Islet precursor cell (in vitro differentiated cells): ENCODE measurements at regions not wholly inside any gene's neighbourhood (a gene's known extent, or its start where the extent isn't known, plus 50 kb on each side); places are given as distances from the start of the nearest gene placed in this dataset.
"Not testable (repeated sequence)": the region's sequence is repeated elsewhere in the genome, so short reads cannot be mapped to it uniquely, and the experiment has no call there.

Source experiments
- DNase-seq: peaks from one replicate; pipeline ENCODE4 v3.0.0-alpha.2; 2018

DNA sequence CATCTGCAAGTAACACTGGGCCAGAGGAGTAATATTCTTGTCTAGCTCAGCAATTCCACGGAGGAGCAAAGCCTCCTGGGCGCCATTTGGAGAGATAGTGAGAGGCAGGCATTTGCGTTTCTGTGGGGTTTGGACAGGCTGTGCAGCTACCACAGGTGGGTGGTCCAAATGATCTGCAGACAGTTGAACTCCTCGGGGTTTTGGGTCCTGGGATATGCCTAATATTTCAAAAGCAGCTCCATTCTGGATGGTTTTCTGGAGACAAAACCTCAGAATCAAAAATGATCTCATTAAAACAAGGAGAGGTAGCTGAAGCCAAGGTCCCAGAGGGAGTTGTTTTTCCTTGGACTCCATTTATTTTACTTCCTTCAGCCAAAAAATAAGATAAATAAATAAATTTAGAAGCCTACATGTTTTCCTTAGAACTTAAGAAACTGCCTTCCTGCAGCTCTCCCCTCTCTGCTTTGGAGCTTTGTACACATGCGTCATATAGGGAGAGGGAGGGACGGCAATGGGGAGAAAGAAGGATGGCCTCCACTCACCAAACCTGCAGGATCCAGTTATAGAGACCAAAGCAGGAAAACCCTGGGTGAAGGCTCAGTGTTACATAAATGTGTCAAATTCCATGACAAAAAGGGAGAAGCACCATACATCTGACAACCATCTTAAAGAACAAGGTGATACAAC is 227.3 kb upstream of the DAAM1 start:
- DNase-seq: no peak

GRCh38 chr14:58963873-58964597 is 224.4 kb upstream of the DAAM1 start:
- DNase-seq: peak; percentile 61

GRCh38 chr14:58964598-58964928 is 223.9 kb upstream of the DAAM1 start:
- DNase-seq: no peak

DNA sequence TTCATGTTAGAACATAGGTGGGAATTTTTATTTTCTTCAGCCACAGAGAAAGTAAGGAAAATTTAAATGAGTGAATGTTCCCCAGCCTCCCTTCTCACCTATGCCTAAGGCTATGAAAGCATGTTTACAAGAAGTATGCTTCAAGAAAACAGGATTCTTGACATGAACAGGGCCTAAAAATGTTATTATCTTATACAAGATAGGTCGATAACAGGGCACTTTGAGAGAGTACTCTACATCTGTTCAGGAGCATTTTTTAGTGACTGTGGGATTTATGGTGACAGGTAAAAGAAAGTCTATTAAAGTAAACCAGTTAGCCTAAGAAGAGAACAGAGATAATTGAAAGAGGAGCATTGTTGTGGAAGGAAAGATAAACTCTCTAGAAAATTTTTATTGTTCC is 222.9 kb upstream of the DAAM1 start:
- DNase-seq: no peak

GRCh38 chr14:58966997-58967396 is 221.5 kb upstream of the DAAM1 start:
- DNase-seq: no peak

DNA sequence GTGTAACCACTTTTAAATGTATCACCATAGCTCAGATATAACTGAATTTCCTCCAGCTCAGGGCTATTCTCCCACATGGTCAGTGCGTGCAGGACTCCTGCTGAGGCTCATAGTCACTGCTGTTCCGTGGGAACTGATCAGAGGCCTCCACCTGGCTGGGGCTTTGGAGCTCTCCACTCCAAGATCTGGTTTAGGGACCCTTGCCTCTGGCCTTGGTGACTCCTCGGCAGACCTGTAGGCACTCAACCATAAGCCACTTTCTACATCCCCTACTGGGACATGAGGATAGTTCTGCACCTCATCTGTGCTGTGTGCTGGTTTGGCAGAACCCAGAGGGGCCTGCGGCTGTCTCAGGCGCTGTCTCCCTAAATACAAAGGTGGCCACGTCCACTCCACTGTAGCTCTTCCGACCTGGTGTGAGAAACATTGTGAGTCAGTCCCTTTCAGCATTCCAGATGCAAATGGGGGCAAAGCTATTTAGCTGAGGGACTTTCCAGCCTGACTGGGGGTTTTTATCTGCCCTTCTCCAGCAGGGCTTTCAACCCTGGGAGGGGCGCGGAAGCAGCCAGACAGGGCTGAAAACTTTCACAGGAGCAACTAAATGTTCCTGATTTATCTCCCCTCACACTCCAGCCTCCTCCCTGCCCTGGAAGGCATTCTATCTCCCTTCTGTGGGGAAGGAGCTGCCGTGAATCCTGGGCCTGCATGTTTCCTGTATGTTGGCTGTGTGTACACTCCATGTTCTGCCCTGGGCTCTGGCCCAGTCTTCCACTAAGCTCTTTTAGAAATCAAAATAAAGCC is 218.3 kb upstream of the DAAM1 start:
- peak; percentile 95 for DNase-seq

DNA sequence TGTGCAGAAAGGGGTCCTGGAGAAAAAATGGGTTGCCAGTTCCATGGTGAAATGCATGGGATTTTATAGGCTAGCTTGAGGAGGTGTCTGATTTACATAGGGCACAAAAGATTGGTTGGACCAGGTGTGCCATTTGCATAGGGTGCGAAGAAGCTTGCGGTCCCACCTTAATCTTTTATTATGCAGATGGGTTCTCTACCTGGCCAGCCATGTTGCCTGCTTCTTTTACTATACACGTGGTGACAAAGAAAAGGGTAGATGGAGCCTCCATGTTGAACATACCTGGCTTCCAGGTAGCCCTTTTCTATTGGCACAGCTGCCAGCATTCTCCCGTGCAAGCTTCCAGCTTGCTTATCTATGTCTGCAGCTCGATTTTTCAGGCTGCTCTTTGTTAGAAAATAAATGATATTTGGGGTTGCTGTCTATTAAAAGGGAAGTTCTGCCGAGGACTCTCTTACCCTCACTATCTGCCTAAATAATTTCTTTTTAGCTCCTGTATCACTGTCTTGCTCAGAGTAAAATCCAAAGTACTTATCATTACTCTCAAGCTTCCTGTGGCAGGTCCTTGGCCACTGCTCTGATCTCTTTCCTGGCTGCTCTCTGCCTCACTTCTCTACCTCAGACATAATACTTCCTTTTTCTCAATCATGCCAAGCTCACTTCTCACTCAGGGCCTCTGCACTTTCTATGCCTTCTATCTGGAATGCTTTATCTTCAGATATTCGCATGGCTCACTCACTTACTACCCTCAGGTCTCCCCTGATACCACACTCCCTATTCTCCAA is 216.0 kb upstream of the DAAM1 start:
- no peak for DNase-seq

DNA sequence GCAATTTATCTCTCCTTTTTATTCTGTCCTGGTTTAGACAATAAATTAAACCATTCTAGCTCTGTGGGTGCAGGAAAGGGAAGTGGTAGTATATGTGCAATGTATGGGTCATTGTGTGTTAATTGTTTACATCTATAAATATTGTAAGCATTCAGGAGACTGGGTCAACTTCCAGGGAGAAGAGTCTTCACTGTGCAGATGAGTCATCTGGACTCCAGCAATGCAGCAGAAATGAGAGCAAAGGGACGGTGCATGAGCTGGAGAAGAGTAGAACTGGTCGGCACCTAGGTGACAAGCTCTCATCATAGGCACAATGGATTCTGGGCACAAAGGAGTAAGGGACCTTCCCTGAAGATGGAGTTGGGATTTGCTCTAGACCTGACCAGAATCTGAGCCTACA is 211.1 kb upstream of the DAAM1 start:
- DNase-seq: no peak

DNA sequence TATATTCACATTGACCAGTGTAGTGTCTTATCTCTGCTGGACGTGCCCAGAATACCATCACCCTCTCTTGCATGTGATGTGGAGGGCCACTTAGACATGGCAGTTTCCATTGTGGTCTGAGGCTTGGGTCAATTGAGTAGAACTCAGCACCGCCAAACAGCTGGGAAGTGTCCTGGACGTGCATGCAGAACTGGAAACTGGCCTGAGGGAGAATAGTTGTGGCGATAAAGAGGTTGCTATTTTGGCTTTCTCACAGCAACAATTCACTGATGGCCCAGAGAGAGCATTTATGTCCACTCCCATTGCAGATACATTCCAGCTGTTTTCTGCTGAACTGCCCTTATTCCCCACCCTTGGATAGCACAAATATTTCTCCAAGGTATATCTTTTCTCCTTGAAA is 210.1 kb upstream of the DAAM1 start:
- peak; percentile 78 for DNase-seq

DNA sequence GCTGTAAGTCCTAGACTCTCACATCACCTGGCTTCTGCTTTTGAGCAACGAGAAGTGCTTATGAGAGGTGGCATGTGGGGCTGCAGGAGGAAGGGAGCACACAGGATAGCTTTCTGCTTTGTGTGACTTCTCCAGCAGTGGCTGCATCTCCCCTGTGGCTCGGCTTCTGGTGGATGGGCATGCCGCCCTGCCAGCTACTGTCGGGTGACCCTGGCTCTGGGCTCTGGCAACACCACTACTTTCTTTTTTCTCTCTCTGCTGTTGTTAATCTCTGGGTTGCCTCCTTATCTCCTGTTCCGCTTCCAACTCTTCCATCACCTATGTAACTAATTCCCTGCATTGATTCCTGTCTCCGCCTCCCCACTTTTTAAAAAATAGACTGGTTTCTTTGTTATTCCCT is 209.1 kb upstream of the DAAM1 start:
- DNase-seq: no peak

- DNase-seq: no peak
Observed at GRCh38 chr14:58981840-58982239, 206.6 kb upstream of the DAAM1 start.

- DNase-seq: no peak
Observed at GRCh38 chr14:58985786-58986185, 202.7 kb upstream of the DAAM1 start.

DNA sequence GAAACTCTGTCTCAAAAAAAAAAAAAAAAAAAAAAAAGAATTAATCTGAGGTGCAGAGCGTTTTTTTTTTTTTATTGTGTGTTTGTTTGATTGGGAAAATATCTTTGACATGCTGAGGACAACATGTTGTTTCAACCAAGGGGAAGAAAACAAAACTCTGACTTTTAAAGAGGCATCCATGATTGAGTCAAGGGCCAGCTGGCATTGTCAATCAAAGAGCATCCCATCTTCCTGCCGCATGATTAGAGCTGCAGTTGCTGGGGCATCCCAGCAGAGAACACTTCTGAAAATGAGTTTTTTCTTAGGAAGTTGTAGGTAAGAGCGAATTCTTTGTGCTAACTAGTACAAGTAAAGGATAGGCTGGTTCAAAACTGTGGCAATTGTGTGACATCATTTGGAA is 200.9 kb upstream of the DAAM1 start:
- DNase-seq: no peak

GRCh38 chr14:58992935-58993334 is 195.5 kb upstream of the DAAM1 start:
- DNase-seq: no peak

GRCh38 chr14:58994130-58994529 is 194.3 kb upstream of the DAAM1 start:
- no peak for DNase-seq

DNA sequence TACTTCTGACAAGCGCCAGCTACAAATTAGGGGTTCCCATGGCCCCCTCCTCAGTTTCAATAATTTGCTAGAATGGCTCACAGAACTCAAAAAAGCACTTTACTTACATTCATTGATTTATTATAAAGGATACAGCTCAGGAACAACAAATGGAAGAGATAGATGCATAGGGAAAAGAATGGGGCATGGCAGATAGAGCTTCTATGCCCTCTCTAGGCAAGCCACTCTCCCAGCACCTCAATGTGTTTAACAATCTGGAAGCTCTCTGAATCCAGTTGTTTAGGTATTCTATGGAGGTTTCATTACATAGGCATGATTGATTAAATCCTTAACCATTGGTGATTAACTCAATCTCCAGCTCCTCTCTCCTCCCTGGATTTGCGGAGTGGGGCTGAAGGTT is 184.5 kb upstream of the DAAM1 start:
- no peak for DNase-seq

DNA sequence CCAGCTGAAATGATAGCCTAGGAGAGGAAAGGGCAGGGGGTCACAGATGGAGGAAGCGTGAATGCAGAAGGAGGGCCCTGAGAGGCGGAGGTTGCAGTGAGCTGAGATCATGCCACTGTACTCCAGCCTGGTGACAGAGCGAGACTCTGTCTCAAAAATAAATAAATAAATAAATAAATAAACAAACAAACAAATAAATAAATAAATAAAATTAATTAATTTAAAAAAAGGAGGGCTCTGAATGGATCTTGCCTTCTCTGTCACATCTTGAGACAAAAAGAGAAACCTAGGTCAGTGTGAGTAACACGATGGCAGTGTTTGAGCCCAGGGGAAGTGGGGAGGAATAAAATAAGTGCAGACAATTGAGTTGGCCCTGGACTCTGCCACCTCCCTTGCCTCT is 182.3 kb upstream of the DAAM1 start:
- DNase-seq: not testable (repeated sequence)

GRCh38 chr14:59009967-59010366 is 178.5 kb upstream of the DAAM1 start:
- DNase-seq: no peak

GRCh38 chr14:59013672-59014298 is 174.7 kb upstream of the DAAM1 start:
- peak; percentile 54 for DNase-seq

GRCh38 chr14:59015482-59015881 is 173.0 kb upstream of the DAAM1 start:
- DNase-seq: peak; percentile 47

- DNase-seq: no peak
Observed at GRCh38 chr14:59017285-59017965, 171.0 kb upstream of the DAAM1 start.

- peak; percentile 43 for DNase-seq
Observed at GRCh38 chr14:59018460-59018859, 170.0 kb upstream of the DAAM1 start.
